ENCODE measurements at regions not wholly inside any gene's neighbourhood (a gene's known extent, or its start where the extent isn't known, plus 50 kb on each side); places are given as distances from the start of the nearest gene placed in this dataset.

DNA sequence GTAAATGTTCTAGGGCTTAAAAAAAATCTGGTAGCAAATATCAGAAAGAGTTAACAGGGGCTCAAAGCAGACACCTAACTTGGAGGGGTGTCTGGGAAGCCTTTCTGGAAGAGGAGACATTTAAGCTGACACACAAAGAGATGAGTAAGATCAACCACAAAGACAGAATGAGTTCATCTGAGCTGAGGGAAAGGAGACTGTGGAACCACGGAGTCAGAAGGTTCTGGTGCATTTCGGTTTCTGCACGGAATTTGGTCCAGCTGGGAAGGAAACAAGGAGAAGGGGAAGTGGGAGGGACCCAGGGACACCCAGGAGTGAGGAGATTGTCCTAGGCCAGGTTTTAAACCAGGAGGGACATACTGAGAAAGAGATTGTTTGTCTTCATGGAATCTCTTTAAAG lies 161.1 kb downstream of the PHETA1 start:
- ATAC-seq = no peak
- TF ChIP-seq, protein P1, sequence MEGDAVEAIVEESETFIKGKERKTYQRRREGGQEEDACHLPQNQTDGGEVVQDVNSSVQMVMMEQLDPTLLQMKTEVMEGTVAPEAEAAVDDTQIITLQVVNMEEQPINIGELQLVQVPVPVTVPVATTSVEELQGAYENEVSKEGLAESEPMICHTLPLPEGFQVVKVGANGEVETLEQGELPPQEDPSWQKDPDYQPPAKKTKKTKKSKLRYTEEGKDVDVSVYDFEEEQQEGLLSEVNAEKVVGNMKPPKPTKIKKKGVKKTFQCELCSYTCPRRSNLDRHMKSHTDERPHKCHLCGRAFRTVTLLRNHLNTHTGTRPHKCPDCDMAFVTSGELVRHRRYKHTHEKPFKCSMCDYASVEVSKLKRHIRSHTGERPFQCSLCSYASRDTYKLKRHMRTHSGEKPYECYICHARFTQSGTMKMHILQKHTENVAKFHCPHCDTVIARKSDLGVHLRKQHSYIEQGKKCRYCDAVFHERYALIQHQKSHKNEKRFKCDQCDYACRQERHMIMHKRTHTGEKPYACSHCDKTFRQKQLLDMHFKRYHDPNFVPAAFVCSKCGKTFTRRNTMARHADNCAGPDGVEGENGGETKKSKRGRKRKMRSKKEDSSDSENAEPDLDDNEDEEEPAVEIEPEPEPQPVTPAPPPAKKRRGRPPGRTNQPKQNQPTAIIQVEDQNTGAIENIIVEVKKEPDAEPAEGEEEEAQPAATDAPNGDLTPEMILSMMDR (IDR thresholded peaks at IDR 0.05) = no peak
- TF ChIP-seq POLR2A (IDR thresholded peaks at IDR 0.05) = no peak
- H3K4me3 ChIP-seq = no peak overlapping the region
- no peaks in the 10 kb centered on the region for H3K9me3 ChIP-seq
- DNase-seq = no peak
- H3K27ac ChIP-seq = no peak overlapping the region
- 60 to 63% (median 62%) methylated on average over 3 of the region's 3 CpGs for WGBS, 4 donors
- intact Hi-C loops (cut with DNase I) = no loop called here
- H3K36me3 ChIP-seq = no peaks in the 10 kb centered on the region
- peaks cover 0 to 5% (median 0%) of the 10 kb centered on the region in 12 donors for H3K4me1 ChIP-seq
- peaks cover 0 to 26% (median 3%) of the 10 kb centered on the region in 9 donors for H3K27me3 ChIP-seq

DNA sequence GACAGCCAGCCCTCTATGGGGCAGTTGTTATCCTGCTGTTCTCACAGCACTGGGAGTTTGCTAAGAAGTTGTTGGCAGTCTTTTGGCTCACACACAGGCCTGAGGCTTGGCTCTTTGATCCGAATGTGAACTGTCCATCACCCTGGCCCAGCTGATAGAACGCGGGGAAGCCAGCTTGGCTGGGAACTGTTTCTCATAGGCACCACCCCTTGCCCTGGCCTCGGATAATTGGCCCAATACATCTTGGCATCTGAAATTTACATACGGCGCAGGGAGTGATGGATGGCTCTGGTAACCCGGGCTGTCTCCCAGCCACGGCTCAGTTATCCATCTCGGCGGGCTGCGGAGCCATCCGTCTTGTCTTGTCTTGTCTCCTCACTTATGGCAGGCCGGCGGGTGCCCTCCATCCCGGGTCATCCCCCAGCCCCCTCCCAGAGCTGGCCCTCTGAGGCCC lies 164.1 kb downstream of the PHETA1 start:
- intact Hi-C loops (cut with DNase I) = no loop called here
- Histone ChIP-seq H3K27ac (no peak overlapping the region), H3K27me3 (peaks cover 0 to 28% (median 5%) of the 10 kb centered on the region in 9 donors), H3K36me3 (no peaks in the 10 kb centered on the region), H3K4me1 (peaks cover 0 to 5% (median 0%) of the 10 kb centered on the region in 12 donors), H3K9me3 (no peaks in the 10 kb centered on the region), H3K4me3 (no peak overlapping the region)
- ATAC-seq = peak; percentile 82 to 91 (median 86)
- TF ChIP-seq, protein P1 (IDR thresholded peaks at IDR 0.05) = no peak
- no peak for TF ChIP-seq POLR2A (IDR thresholded peaks at IDR 0.05)
- peak in 1 of 5 donors; percentile 54 for DNase-seq
- 20 to 63% (median 53%) methylated on average over 8 to 15 of the region's 15 CpGs for WGBS, 4 donors

- peaks cover 0 to 24% (median 5%) of the 10 kb centered on the region in 9 donors for H3K27me3 ChIP-seq
- ATAC-seq (peak in 2 of 4 donors; percentile 35 to 51), DNase-seq (no peak)
- peaks cover 0 to 5% (median 0%) of the 10 kb centered on the region in 12 donors for H3K4me1 ChIP-seq
- 33 to 59% (median 36%) methylated on average over 1 to 2 of the region's 2 CpGs; no CpG with 5 or more reads in 1 of the 4 donors for WGBS, 4 donors
- no peaks in the 10 kb centered on the region for H3K9me3 ChIP-seq
- no peaks in the 10 kb centered on the region for H3K36me3 ChIP-seq
- intact Hi-C loops (cut with DNase I) = no loop called here
- TF ChIP-seq, protein P1 (IDR thresholded peaks at IDR 0.05) = no peak
- TF ChIP-seq POLR2A (IDR thresholded peaks at IDR 0.05) = no peak
- no peak overlapping the region for H3K27ac ChIP-seq
- no peak overlapping the region for H3K4me3 ChIP-seq
These were observed 164.9 kb downstream of the PHETA1 start for GRCh38 chr12:111203969-111204368.

- Histone ChIP-seq H3K27ac (no peak overlapping the region), H3K36me3 (no peaks in the 10 kb centered on the region), H3K27me3 (peaks cover 0 to 24% (median 5%) of the 10 kb centered on the region in 9 donors), H3K9me3 (no peaks in the 10 kb centered on the region), H3K4me1 (peaks cover 0 to 5% (median 0%) of the 10 kb centered on the region in 12 donors), H3K4me3 (no peak overlapping the region)
- TF ChIP-seq POLR2A (IDR thresholded peaks at IDR 0.05) = no peak
- TF ChIP-seq, protein P1 (IDR thresholded peaks at IDR 0.05) = no peak
- DNase-seq (no peak), ATAC-seq (no peak)
- 73 to 85% (median 79%) methylated on average over 4 of the region's 4 CpGs for WGBS, 4 donors
- intact Hi-C loops (cut with DNase I) = no loop called here
These were observed 165.4 kb downstream of the PHETA1 start for GRCh38 chr12:111203446-111203845.

Data from heart left ventricle (tissue), 16 donors.